Neuronal stem cell (in vitro differentiated cells): ENCODE measurements at regions not wholly inside any gene's neighbourhood (a gene's known extent, or its start where the extent isn't known, plus 50 kb on each side); places are given as distances from the start of the nearest gene placed in this dataset.

Source experiments
- DNase-seq: peaks from one replicate; pipeline ENCODE4 v3.0.0-alpha.2; 2013; ENCODE audit warnings: low spot score
- H2AFZ ChIP-seq: one replicate; pipeline ENCODE4 v1.6.1; 2013; ENCODE audit warnings: mild to moderate bottlenecking, low read length, inconsistent platforms
- H2AK5ac ChIP-seq: 2 replicates; pipeline ENCODE4 v1.6.1; 2013; ENCODE audit warnings: low read depth, mild to moderate bottlenecking, inconsistent platforms, low read length, moderate library complexity, mixed read lengths
- H2BK120ac ChIP-seq: 2 replicates; pipeline ENCODE4 v1.6.1; 2013; ENCODE audit warnings: low read depth, mild to moderate bottlenecking, inconsistent platforms, low read length, moderate library complexity, mixed read lengths
- H2BK12ac ChIP-seq: one replicate; pipeline ENCODE4 v1.6.1; 2013; ENCODE audit warnings: low read length, inconsistent platforms
- H2BK15ac ChIP-seq: 2 replicates; pipeline ENCODE4 v1.6.1; 2013; ENCODE audit warnings: mild to moderate bottlenecking, low read length, inconsistent platforms, mixed read lengths
- H2BK5ac ChIP-seq: one replicate; pipeline ENCODE4 v1.6.1; 2013; ENCODE audit warnings: inconsistent platforms, mild to moderate bottlenecking, low read length, moderate library complexity
- H3K14ac ChIP-seq: one replicate; pipeline ENCODE4 v1.6.1; 2013; ENCODE audit warnings: low read length, inconsistent platforms
- H3K18ac ChIP-seq: 2 replicates; pipeline ENCODE4 v1.6.1; 2013; ENCODE audit warnings: low read length, inconsistent platforms
- H3K23ac ChIP-seq: 2 replicates; pipeline ENCODE4 v1.6.1; 2013; ENCODE audit warnings: low read depth, mild to moderate bottlenecking, mixed read lengths, low read length, inconsistent platforms; ENCODE audit not compliant: poor library complexity
- H3K27ac ChIP-seq: replicated peaks from 3 replicates; pipeline ENCODE4 v1.5.1; 2013; ENCODE audit warnings: low read length, inconsistent platforms
- H3K27me3 ChIP-seq, 3 experiments: 2 replicates each; pipeline ENCODE4 v1.6.1; 2013; ENCODE audit warnings: low read length in 3 of 3, mild to moderate bottlenecking in 2 of 3, inconsistent platforms in 1 of 3, low read depth in 1 of 3, mixed read lengths in 1 of 3, moderate library complexity in 1 of 3; ENCODE audit not compliant: control insufficient read depth in 3 of 3, insufficient read depth in 3 of 3
- H3K36me3 ChIP-seq, 2 donors: replicated peaks in 1 of 2; 2 replicates each; pipeline ENCODE4 v1.6.1; 2013; ENCODE audit warnings: low read length in 2 of 2; ENCODE audit not compliant: control insufficient read depth in 2 of 2, insufficient read depth in 2 of 2
- H3K4ac ChIP-seq: 2 replicates; pipeline ENCODE4 v1.6.1; 2013; ENCODE audit warnings: inconsistent platforms, mild to moderate bottlenecking, low read length, moderate library complexity
- H3K4me1 ChIP-seq, 2 donors: 1 replicate in 1 of 2; 2 replicates in 1 of 2; pipeline ENCODE4 v1.6.1; 2013; ENCODE audit warnings: low read length in 2 of 2, low read depth in 1 of 2; ENCODE audit not compliant: control insufficient read depth in 2 of 2, insufficient read depth in 1 of 2
- H3K4me2 ChIP-seq: one replicate; pipeline ENCODE4 v1.6.1; 2013; ENCODE audit warnings: mild to moderate bottlenecking, low read length, inconsistent platforms; ENCODE audit not compliant: insufficient read depth, poor library complexity, severe bottlenecking
- H3K4me3 ChIP-seq, 2 donors: 2 replicates each; pipeline ENCODE4 v1.5.1; 2013; ENCODE audit warnings: low read length in 2 of 2, mild to moderate bottlenecking in 2 of 2, inconsistent platforms in 1 of 2, moderate library complexity in 1 of 2
- H3K79me1 ChIP-seq: one replicate; pipeline ENCODE4 v1.6.1; 2013; ENCODE audit warnings: low read depth, mild to moderate bottlenecking, inconsistent platforms, low read length, moderate library complexity
- H3K9ac ChIP-seq: one replicate; pipeline ENCODE4 v1.6.1; 2013; ENCODE audit warnings: mild to moderate bottlenecking, low read depth, low read length, inconsistent platforms; ENCODE audit not compliant: poor library complexity
- H3K9me3 ChIP-seq, 2 donors: replicated peaks in 1 of 2; 2 replicates each; pipeline versions ENCODE3 to v1.6.1; 2013; ENCODE audit warnings: low read length in 2 of 2, mild to moderate bottlenecking in 2 of 2, inconsistent platforms in 1 of 2, low read depth in 1 of 2, mixed read lengths in 1 of 2, moderate library complexity in 1 of 2; ENCODE audit not compliant: control insufficient read depth in 2 of 2, insufficient read depth in 1 of 2
- H4K8ac ChIP-seq: one replicate; pipeline ENCODE4 v1.6.1; 2013; ENCODE audit warnings: low read depth, mild to moderate bottlenecking, inconsistent platforms, low read length, moderate library complexity
- H4K91ac ChIP-seq: one replicate; pipeline ENCODE4 v1.6.1; 2013; ENCODE audit warnings: low read length, low read depth, mild to moderate bottlenecking, inconsistent platforms; ENCODE audit not compliant: poor library complexity
- WGBS, 2 donors: extraction: QIAGEN DNeasy Blood & Tissue Kit; methylation state at CpG; one replicate each; pipeline ENCODE4 v1.1.7; 2013; ENCODE audit warnings: missing lambda C conversion rate in 2 of 2, mixed read lengths in 1 of 2; ENCODE audit not compliant: insufficient read length in 2 of 2, insufficient replicate concordance in 1 of 2; ENCODE audit errors: extremely low coverage in 2 of 2; 5-methylcytosine and 5-hydroxymethylcytosine counted together

DNA sequence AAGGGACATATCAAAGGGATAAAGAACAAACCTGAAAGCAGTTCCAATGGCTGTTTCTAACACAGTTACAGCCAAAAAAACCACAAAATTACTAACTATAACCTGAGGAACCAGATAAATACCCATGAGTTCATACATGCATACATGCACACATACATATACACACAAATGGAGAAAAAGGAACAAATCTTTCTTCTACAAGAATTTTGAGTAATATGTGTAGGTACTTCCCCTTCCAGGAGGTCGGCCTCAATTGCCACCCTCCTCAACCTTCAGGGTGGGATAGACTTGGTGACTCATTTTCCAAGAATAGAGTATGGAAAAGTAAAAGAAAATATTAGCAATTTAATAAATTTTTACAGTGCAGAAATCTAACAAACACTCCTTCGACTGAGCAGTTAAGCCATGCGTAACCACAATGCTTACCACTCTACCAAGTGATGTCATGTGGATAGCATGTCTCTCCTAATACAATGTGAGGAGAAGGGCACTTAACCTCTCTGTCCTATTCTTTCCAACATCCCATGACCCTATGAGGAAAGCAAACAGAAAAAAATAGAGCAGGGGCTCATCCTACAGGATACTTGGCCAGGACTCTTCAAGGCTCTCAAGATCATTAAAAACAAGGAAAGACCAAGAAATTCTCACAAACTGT lies 243.0 kb upstream of the RUNX1 start:
- no CpG with 5 or more reads among the region's 3 CpGs for WGBS, 2 donors
- no peak overlapping the region for H4K91ac ChIP-seq
- no peak overlapping the region for H2BK120ac ChIP-seq
- H2BK5ac ChIP-seq: no peak overlapping the region
- no peaks in the 10 kb centered on the region for H3K27me3 ChIP-seq
- H3K9ac ChIP-seq: no peak overlapping the region
- H3K9me3 ChIP-seq: no peaks in the 10 kb centered on the region
- no peak overlapping the region for H2AFZ ChIP-seq
- H3K14ac ChIP-seq: no peak overlapping the region
- no peak overlapping the region for H2BK12ac ChIP-seq
- no peak overlapping the region for H3K27ac ChIP-seq
- H3K23ac ChIP-seq: no peak overlapping the region
- DNase-seq: no peak
- no peak overlapping the region for H2AK5ac ChIP-seq
- no peak overlapping the region for H4K8ac ChIP-seq
- H3K79me1 ChIP-seq: no peaks in the 10 kb centered on the region
- H3K4ac ChIP-seq: no peak overlapping the region
- H3K36me3 ChIP-seq: no peaks in the 10 kb centered on the region
- H3K18ac ChIP-seq: no peak overlapping the region
- no peak overlapping the region for H2BK15ac ChIP-seq
- peaks cover 0 to 5% of the 10 kb centered on the region in 2 donors for H3K4me1 ChIP-seq
- no peak overlapping the region for H3K4me2 ChIP-seq
- H3K4me3 ChIP-seq: no peak overlapping the region

DNA sequence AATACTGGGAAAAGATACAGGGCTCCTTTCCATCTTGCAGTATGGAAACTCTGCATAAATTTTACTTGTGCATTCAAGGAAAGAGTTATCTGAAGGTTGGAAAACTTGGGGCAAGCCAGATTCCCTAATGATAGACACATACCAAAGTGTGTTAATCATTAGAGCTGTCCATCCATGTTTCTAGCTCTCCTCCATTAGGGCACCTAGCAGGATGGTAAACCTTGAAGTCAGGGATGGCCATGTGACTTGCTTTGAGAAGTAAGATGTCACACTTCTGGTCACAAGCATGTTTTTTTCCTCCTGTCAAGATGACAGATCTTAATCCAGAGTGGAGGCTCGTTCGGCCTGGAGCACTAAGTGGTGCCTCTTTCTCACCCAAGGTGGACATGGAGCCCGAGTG lies 241.9 kb upstream of the RUNX1 start:
- Histone ChIP-seq H3K36me3 (no peaks in the 10 kb centered on the region), H4K8ac (no peak overlapping the region), H3K9ac (no peak overlapping the region), H3K18ac (no peak overlapping the region), H2BK15ac (no peak overlapping the region), H2BK120ac (no peak overlapping the region), H3K14ac (no peak overlapping the region), H3K23ac (no peak overlapping the region), H3K4ac (no peak overlapping the region), H2BK12ac (no peak overlapping the region), H2AFZ (no peak overlapping the region), H2BK5ac (no peak overlapping the region), H3K4me1 (peaks cover 0 to 5% of the 10 kb centered on the region in 2 donors), H2AK5ac (no peak overlapping the region), H3K27me3 (no peaks in the 10 kb centered on the region), H3K9me3 (no peaks in the 10 kb centered on the region), H3K27ac (no peak overlapping the region), H4K91ac (no peak overlapping the region), H3K4me2 (no peak overlapping the region), H3K79me1 (no peaks in the 10 kb centered on the region), H3K4me3 (no peak overlapping the region)
- no CpG with 5 or more reads among the region's 3 CpGs for WGBS, 2 donors
- DNase-seq: no peak

DNA sequence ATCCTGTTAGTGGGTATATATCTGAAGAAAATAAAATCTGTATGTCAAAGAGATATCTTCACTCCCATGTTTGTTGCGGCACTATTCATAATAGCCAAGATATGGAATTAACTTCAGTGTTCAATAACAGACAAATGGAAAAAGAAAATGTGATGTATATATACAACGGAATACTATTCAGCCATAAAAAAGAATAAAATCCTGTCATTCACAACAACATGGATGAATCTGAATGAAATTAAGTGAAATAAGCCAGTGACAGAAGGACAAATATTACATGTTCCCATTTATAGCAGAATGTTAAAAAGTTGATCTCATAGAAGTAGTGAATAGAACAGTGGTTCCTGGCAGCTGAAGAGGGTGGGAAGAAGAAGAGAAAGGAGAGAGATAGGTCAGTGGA lies 239.1 kb upstream of the RUNX1 start:
- Histone ChIP-seq H3K27me3 (no peaks in the 10 kb centered on the region), H3K4me1 (no peaks in the 10 kb centered on the region), H3K36me3 (no peaks in the 10 kb centered on the region), H3K9ac (no peak overlapping the region), H2AFZ (no peak overlapping the region), H2BK12ac (no peak overlapping the region), H2BK5ac (no peak overlapping the region), H3K23ac (no peak overlapping the region), H3K79me1 (no peaks in the 10 kb centered on the region), H2AK5ac (no peak overlapping the region), H3K4ac (no peak overlapping the region), H3K27ac (no peak overlapping the region), H2BK15ac (no peak overlapping the region), H3K14ac (no peak overlapping the region), H4K91ac (no peak overlapping the region), H3K4me2 (no peak overlapping the region), H2BK120ac (no peak overlapping the region), H4K8ac (no peak overlapping the region), H3K18ac (no peak overlapping the region), H3K9me3 (no peaks in the 10 kb centered on the region), H3K4me3 (no peak overlapping the region)
- no peak for DNase-seq
- WGBS, 2 donors: no CpG with 5 or more reads among the region's 2 CpGs

DNA sequence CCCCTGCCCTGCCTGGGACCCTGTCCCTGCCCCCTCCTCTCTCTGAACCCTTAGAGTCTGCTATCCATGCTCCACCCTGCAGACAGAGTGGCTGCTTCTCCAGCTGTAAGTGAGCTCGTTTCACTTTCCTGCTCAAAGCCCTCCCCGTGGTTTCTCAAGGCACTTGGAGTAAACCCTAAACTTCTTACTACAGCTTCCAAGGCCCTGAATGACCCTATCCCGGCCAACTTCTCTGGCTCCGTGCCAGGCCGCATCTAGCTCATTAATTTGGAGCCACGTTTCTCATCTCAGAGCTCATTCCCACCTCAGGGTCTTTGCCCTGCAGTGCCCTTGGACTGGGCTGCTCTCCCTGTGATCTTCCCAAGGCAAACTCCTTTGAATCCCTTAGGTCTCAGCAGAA lies 235.1 kb upstream of the RUNX1 start:
- Histone ChIP-seq H3K4ac (no peak overlapping the region), H3K27me3 (no peaks in the 10 kb centered on the region), H3K4me2 (no peak overlapping the region), H2BK120ac (no peak overlapping the region), H3K14ac (no peak overlapping the region), H2BK12ac (peak overlapping the region; percentile 58), H3K18ac (peak overlapping the region; percentile 11), H2AFZ (no peak overlapping the region), H4K91ac (no peak overlapping the region), H2AK5ac (no peak overlapping the region), H3K79me1 (no peaks in the 10 kb centered on the region), H3K9me3 (no peaks in the 10 kb centered on the region), H4K8ac (no peak overlapping the region), H2BK15ac (no peak overlapping the region), H3K9ac (no peak overlapping the region), H3K36me3 (no peaks in the 10 kb centered on the region), H3K23ac (no peak overlapping the region), H3K4me3 (no peak overlapping the region), H2BK5ac (no peak overlapping the region), H3K27ac (no peak overlapping the region), H3K4me1 (no peaks in the 10 kb centered on the region)
- no peak for DNase-seq
- no CpG with 5 or more reads among the region's 6 CpGs for WGBS, 2 donors
